ENCODE measurements at regions not wholly inside any gene's neighbourhood (a gene's known extent, or its start where the extent isn't known, plus 50 kb on each side); places are given as distances from the start of the nearest gene placed in this dataset.

DNA sequence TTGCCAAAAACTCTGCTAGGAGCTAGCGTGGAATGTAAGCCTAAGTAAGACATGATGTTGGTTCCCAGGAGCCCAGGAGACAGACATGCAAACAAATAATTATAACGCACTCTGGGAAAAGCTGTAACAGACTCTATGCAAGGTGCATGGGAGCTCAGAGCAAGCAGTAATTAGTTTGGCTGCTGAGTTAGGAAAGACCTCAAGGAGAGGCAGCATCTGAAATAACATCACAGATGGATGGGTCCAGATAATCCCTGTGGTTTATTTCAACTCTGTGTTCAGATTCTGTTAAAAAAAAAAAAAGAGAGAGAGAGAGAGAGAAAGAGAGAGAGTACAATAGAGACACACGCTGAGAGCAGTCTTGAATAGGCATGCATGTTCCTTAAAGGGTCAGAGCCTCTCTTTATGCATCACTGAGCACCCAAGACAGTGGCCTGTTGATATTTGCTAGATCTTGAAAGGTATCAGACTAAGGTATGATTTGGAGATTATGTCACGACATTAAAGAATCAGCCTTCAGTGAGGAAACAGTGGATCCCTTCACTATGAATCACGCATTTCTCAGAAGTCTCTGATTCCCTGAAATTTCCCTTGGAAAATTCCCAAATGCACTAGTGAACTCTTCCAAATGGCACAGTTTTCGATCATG lies 124.4 kb upstream of the LIPC start:
- POLR2A ChIA-PET = no interaction called here
- CTCF ChIA-PET = interaction anchor here (0.8 kb wide), 1 partner anchor 30 kb away, joined by 4 read pairs; no protein-coding TSS in a partner anchor

DNA sequence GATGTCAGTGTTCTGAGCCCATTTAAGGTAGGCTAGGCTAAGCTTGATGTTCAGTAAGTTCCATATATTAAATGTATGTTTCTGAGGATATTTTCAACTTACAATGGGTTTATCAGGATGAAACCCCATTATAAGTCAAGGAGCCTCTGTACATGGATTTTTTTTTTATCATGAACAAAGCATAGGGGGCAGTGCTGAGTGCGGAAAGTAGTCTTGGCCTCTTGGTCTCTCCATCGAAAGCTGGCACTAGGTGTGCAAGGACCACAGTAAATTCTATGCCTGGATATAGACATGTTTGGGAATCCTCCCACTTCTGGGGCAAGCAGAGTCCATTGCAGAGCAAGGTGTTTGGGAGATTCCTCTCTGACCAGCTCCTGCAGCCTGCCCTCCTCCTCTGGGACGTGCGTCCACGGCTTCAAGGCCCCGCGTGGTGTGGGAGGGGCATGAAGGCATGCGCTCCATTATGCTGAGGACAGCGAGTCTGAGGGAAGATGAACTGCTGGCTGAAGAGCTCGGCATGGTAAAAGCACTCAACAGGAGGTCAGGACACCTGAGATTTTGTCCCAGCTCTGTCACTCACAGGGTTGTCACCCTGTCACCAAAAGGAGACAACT lies 122.9 kb upstream of the LIPC start:
- no peaks in the 10 kb centered on the region for H3K9me3 Mint-ChIP-seq
- CTCF ChIA-PET = interaction anchor here (1.3 kb wide), 1 partner anchor 23 kb away, joined by 3 read pairs; no protein-coding TSS in a partner anchor
- H3K27ac Mint-ChIP-seq = no peak overlapping the region
- H3K4me1 Mint-ChIP-seq (ENCODE audit: low read depth) = peaks cover 26% of the 10 kb centered on the region
- H3K27me3 Mint-ChIP-seq = no peaks in the 10 kb centered on the region
- POLR2A ChIA-PET = no interaction called here
- Histone ChIP-seq H3K27ac (ENCODE audit: low read depth in 1 of 2, low read length in 2 of 2) (no peak overlapping the region), H3K9me3 (ENCODE audit: control insufficient read depth in 1 of 2, insufficient read depth in 1 of 2, low read length in 2 of 2) (no peaks in the 10 kb centered on the region), H3K36me3 (ENCODE audit: insufficient read depth, low read length) (no peaks in the 10 kb centered on the region), H3K4me1 (ENCODE audit: insufficient read depth, low read length) (peaks cover 8% of the 10 kb centered on the region), H3K4me3 (ENCODE audit: low read length) (no peak overlapping the region), H3K27me3 (ENCODE audit: control insufficient read depth in 1 of 2, insufficient read depth in 2 of 2, low read length in 2 of 2) (no peaks in the 10 kb centered on the region)
- no peak for TF ChIP-seq CTCF (IDR thresholded peaks at IDR 0.05)
- DNase-seq (no peak), ATAC-seq (ENCODE audit: poor library complexity) (no peak)
- intact Hi-C loops (cut with DNase I, micrococcal nuclease) = no loop called here
- H3K4me3 Mint-ChIP-seq = no peak overlapping the region
- no peaks in the 10 kb centered on the region for H3K36me3 Mint-ChIP-seq (ENCODE audit: low read depth)

More for the DNA sequence above, 124.4 kb upstream of the LIPC start:
- Mint-ChIP-seq H3K27ac (no peak overlapping the region), H3K4me1 (ENCODE audit: low read depth) (peaks cover 25% of the 10 kb centered on the region), H3K27me3 (no peaks in the 10 kb centered on the region), H3K9me3 (no peaks in the 10 kb centered on the region), H3K36me3 (ENCODE audit: low read depth) (no peaks in the 10 kb centered on the region), H3K4me3 (no peak overlapping the region)
- H3K4me1 ChIP-seq (ENCODE audit: insufficient read depth, low read length) = no peaks in the 10 kb centered on the region
- DNase-seq = no peak
- no peak overlapping the region for H3K27ac ChIP-seq (ENCODE audit: low read depth in 1 of 2, low read length in 2 of 2)
- no peaks in the 10 kb centered on the region for H3K27me3 ChIP-seq (ENCODE audit: control insufficient read depth in 1 of 2, insufficient read depth in 2 of 2, low read length in 2 of 2)
- intact Hi-C loops (cut with DNase I, micrococcal nuclease) = no loop called here
- ATAC-seq (ENCODE audit: poor library complexity) = no peak
- TF ChIP-seq CTCF (IDR thresholded peaks at IDR 0.05) = no peak
- no peaks in the 10 kb centered on the region for H3K9me3 ChIP-seq (ENCODE audit: control insufficient read depth in 1 of 2, insufficient read depth in 1 of 2, low read length in 2 of 2)
- no peak overlapping the region for H3K4me3 ChIP-seq (ENCODE audit: low read length)
- H3K36me3 ChIP-seq (ENCODE audit: insufficient read depth, low read length) = no peaks in the 10 kb centered on the region

DNA sequence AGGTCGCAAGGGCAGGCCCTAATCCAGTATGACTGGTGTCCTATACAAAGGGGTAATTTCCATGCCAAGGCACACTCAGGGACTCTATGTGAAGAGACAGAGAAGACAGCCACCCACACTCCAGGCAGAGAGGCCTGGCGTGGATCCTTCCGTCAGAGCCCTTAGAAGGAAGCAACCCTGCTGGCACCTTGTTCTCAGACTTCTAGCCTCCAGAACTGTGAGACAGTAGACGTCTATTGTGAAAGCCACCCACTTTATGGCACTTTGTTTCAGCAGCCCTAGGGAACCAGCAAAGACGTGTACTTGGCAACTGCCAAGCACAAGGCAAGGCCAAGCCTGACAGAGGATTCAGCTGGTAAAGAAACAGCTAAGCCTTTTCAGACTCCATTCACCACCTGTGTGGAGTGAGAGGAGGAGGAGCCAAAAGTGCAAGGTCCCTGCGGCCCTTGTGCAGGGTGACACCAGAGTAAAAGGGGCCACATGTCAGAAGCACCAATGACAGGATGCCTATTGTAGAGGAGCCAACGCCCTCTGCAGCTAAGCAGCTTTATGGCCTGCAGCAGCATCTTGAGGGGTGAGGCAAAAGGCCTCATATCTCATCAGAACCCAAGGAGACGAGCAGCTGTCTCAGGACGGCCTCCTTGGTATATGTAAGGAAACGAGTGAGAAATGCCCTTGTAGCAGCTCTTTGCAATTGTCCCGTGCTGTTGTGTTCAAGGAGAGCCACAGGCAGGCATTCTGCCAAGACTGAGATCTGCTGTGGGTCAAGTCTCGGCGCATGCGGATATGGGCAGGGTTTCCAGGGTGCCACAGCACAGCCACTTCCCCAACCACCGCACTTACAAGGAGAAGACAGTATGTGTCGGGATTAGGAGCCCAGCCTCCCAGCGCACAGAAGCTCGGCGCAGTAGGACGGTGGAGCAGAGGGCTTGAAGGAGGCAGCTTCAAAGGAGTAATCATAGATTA lies 121.5 kb upstream of the LIPC start:
- Mint-ChIP-seq H3K4me1 (ENCODE audit: low read depth) (peaks cover 39% of the 10 kb centered on the region), H3K27ac (no peak overlapping the region), H3K4me3 (no peak overlapping the region), H3K36me3 (ENCODE audit: low read depth) (no peaks in the 10 kb centered on the region), H3K9me3 (no peaks in the 10 kb centered on the region), H3K27me3 (no peaks in the 10 kb centered on the region)
- Histone ChIP-seq H3K4me1 (ENCODE audit: insufficient read depth, low read length) (peaks cover 20% of the 10 kb centered on the region), H3K36me3 (ENCODE audit: insufficient read depth, low read length) (no peaks in the 10 kb centered on the region), H3K9me3 (ENCODE audit: control insufficient read depth in 1 of 2, insufficient read depth in 1 of 2, low read length in 2 of 2) (no peaks in the 10 kb centered on the region), H3K27ac (ENCODE audit: low read depth in 1 of 2, low read length in 2 of 2) (no peak overlapping the region), H3K27me3 (ENCODE audit: control insufficient read depth in 1 of 2, insufficient read depth in 2 of 2, low read length in 2 of 2) (no peaks in the 10 kb centered on the region), H3K4me3 (ENCODE audit: low read length) (no peak overlapping the region)
- CTCF ChIA-PET = interaction anchor here (1.3 kb wide), 1 partner anchor 22 kb away, joined by 3 read pairs; no protein-coding TSS in a partner anchor
- DNase-seq (no peak), ATAC-seq (ENCODE audit: poor library complexity) (no peak)
- no peak for TF ChIP-seq CTCF (IDR thresholded peaks at IDR 0.05)
- intact Hi-C loops (cut with DNase I, micrococcal nuclease) = no loop called here
- POLR2A ChIA-PET = no interaction called here

All from CD4-positive, alpha-beta T cell (primary cell).